ENCODE measurements at regions not wholly inside any gene's neighbourhood (a gene's known extent, or its start where the extent isn't known, plus 50 kb on each side); places are given as distances from the start of the nearest gene placed in this dataset.

DNA sequence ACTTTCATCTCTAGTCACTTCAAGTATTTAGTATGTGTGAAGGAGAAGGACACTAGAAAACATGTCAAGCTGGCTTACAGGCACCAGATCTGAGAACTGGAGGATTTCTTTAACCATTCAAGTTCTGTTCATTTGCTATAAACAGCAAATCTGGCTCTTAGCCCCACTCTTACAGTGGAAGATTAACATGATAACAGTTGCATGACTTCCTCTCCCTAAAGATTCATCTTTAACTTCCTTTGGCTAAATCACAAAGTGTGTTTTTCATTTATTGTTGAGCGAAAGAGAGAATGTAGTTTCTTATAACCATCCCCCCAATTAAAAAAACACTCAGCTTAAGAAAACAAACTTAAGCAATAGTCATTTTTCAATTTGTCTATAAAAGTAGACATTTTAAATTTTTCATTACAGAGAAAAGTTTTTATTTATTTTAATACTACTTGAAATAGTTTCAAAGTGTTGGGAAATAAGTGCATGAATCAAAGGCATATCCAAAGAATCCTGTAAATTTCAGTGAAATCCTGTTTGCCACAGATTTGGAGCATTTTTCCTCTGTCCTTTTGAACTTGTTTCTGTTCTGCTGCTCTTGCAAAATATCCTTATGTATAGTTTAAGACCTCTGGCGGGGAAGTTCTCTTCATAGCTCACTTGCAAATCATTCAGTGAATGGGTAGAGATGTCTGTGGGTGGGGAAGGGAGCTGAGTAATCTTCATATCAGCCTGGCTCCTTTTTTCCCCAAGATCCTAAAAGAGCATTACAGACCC, 241.0 kb upstream of the RBBP8 start:
- DNase-seq: no peak
- no peak overlapping the region for H3K4me3 ChIP-seq (replicated peaks in 1 of 3)
- no peaks in the 10 kb centered on the region for H3K36me3 ChIP-seq
- intact Hi-C loops (cut with DNase I): no loop called here
- no peak overlapping the region for H3K27ac ChIP-seq
- no peaks in the 10 kb centered on the region for H3K27me3 ChIP-seq
- no peaks in the 10 kb centered on the region for H3K9me3 ChIP-seq
- WGBS, 2 donors: 74 to 82% methylated on average over 2 of the region's 2 CpGs
- no peaks in the 10 kb centered on the region for H3K4me1 ChIP-seq
- TF ChIP-seq POLR2A (IDR thresholded peaks at IDR 0.05): no peak
- TF ChIP-seq, protein P1, sequence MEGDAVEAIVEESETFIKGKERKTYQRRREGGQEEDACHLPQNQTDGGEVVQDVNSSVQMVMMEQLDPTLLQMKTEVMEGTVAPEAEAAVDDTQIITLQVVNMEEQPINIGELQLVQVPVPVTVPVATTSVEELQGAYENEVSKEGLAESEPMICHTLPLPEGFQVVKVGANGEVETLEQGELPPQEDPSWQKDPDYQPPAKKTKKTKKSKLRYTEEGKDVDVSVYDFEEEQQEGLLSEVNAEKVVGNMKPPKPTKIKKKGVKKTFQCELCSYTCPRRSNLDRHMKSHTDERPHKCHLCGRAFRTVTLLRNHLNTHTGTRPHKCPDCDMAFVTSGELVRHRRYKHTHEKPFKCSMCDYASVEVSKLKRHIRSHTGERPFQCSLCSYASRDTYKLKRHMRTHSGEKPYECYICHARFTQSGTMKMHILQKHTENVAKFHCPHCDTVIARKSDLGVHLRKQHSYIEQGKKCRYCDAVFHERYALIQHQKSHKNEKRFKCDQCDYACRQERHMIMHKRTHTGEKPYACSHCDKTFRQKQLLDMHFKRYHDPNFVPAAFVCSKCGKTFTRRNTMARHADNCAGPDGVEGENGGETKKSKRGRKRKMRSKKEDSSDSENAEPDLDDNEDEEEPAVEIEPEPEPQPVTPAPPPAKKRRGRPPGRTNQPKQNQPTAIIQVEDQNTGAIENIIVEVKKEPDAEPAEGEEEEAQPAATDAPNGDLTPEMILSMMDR (IDR thresholded peaks at IDR 0.05): no peak

DNA sequence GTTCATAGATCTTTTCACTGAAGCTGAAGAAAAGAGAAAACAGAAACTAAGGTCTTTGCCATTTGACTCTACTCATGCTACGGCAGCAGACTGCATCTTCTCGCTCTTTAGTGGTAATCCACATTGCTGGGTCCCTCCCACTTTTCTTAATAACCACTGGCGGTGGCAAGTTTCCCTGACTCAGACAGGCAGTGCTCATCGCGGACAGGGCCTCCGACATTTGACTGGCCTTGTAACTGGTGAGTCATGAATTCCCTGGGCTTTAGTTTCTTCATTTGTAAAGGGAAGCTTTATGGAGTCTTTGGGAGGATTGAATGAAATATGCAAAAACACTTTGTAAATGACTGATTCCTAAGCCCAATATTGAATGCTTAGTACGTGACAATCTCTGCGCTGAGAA, 238.2 kb upstream of the RBBP8 start:
- Histone ChIP-seq H3K4me3 (replicated peaks in 1 of 3) (no peak overlapping the region), H3K4me1 (no peaks in the 10 kb centered on the region), H3K36me3 (no peaks in the 10 kb centered on the region), H3K9me3 (no peaks in the 10 kb centered on the region), H3K27ac (no peak overlapping the region), H3K27me3 (no peaks in the 10 kb centered on the region)
- intact Hi-C loops (cut with DNase I): no loop called here
- 71 to 72% methylated on average over 8 of the region's 8 CpGs for WGBS, 2 donors
- TF ChIP-seq, protein P1 (IDR thresholded peaks at IDR 0.05): no peak
- no peak for TF ChIP-seq POLR2A (IDR thresholded peaks at IDR 0.05)
- peak; percentile 5 to 11 for DNase-seq

DNA sequence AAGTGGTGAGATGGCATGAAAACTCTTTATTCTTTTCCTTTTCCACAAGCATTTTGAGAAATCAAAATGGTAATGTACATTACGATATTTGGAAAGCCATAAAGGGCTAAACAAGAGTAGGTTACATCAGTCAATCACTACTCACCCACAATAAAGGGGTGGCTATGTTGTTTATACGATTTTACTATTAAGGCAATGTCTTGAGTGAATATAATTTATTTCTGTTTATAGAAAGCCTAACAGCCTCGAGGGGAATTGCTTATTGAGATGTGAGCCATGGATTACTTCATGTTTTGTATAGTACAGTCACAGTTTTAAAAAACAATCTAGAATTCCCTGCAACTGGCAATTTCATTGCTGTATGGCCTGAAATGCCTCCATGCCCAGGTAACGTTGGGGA, 237.5 kb upstream of the RBBP8 start:
- Histone ChIP-seq H3K36me3 (no peaks in the 10 kb centered on the region), H3K9me3 (no peaks in the 10 kb centered on the region), H3K27me3 (no peaks in the 10 kb centered on the region), H3K27ac (no peak overlapping the region), H3K4me3 (replicated peaks in 1 of 3) (no peak overlapping the region), H3K4me1 (no peaks in the 10 kb centered on the region)
- TF ChIP-seq POLR2A (IDR thresholded peaks at IDR 0.05): no peak
- TF ChIP-seq, protein P1 (IDR thresholded peaks at IDR 0.05): no peak
- intact Hi-C loops (cut with DNase I): no loop called here
- WGBS, 2 donors: 82 to 87% methylated on average over 4 of the region's 4 CpGs
- DNase-seq: no peak

DNA sequence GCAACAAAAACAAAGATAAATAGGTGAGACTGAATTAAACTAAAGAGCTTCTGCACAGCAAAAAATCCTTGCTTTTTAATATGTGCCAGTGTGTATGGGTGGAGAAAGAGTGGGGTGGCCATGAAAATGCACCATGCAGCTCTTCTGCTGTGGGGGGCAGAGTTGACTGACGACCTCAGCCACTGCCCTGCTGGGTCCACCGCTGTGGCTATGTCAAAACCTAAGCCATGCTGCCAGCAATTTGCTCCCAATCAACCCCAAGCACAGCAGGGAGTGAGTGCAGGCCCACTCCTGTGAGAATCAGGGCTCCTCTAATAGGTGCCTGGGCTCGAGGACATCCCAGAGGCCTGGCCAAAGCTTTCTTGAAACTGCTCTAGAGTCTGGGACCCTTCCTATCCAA, 235.6 kb upstream of the RBBP8 start:
- intact Hi-C loops (cut with DNase I): no loop called here
- Histone ChIP-seq H3K4me1 (no peaks in the 10 kb centered on the region), H3K27ac (no peak overlapping the region), H3K9me3 (no peaks in the 10 kb centered on the region), H3K4me3 (replicated peaks in 1 of 3) (no peak overlapping the region), H3K36me3 (no peaks in the 10 kb centered on the region), H3K27me3 (no peaks in the 10 kb centered on the region)
- TF ChIP-seq, protein P1 (IDR thresholded peaks at IDR 0.05): no peak
- TF ChIP-seq POLR2A (IDR thresholded peaks at IDR 0.05): no peak
- no peak for DNase-seq
- 85 to 90% methylated on average over 2 to 3 of the region's 3 CpGs for WGBS, 2 donors

DNA sequence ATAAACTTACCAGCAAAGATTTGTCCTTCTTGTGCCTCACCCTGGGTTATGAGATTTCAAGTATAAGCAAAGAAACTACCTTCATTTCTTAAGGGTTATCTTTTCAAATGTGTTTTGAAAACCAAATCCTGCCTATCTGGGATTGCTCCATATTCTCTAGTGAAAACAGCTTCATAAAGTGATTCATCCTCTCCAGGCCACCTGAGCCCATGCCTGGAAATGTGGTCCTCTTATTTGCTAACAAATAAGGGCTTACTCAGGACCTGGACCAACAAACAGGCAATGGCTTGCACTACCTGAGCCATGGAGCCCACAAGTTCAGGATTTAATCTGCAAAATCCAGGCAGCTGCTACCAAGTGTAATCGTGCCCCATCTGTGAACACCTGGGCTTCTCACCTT, 234.4 kb upstream of the RBBP8 start:
- no peaks in the 10 kb centered on the region for H3K9me3 ChIP-seq
- no peak for DNase-seq
- 100% methylated on average over 1 of the region's 1 CpG; no CpG with 5 or more reads in 1 of the 2 donors for WGBS, 2 donors
- H3K36me3 ChIP-seq: no peaks in the 10 kb centered on the region
- intact Hi-C loops (cut with DNase I): no loop called here
- H3K27me3 ChIP-seq: no peaks in the 10 kb centered on the region
- TF ChIP-seq, protein P1 (IDR thresholded peaks at IDR 0.05): no peak
- TF ChIP-seq POLR2A (IDR thresholded peaks at IDR 0.05): no peak
- H3K4me1 ChIP-seq: no peaks in the 10 kb centered on the region
- no peak overlapping the region for H3K27ac ChIP-seq
- H3K4me3 ChIP-seq (replicated peaks in 1 of 3): no peak overlapping the region
